GM21423 (cell line): ENCODE measurements at regions not wholly inside any gene's neighbourhood (a gene's known extent, or its start where the extent isn't known, plus 50 kb on each side); places are given as distances from the start of the nearest gene placed in this dataset.

Experiments used
- ATAC-seq: cut with Tn5 transposase; IDR thresholded peaks from one replicate; pipeline ENCODE4 v1.9.1; 2021; ENCODE audit warnings: mild to moderate bottlenecking, moderate library complexity; ENCODE audit not compliant: unreplicated experiment

GRCh38 chr2:228722311-228722710 lies 540.8 kb upstream of the SPHKAP start:
- ATAC-seq, result no peak

GRCh38 chr2:228720895-228721294 lies 539.4 kb upstream of the SPHKAP start:
- ATAC-seq, result no peak

- no peak for ATAC-seq
These were observed 528.4 kb upstream of the SPHKAP start for GRCh38 chr2:228709788-228710371.

GRCh38 chr2:228707846-228708245 lies 526.4 kb upstream of the SPHKAP start:
- ATAC-seq, result no peak

GRCh38 chr2:228705318-228705717 lies 523.8 kb upstream of the SPHKAP start:
- no peak for ATAC-seq

GRCh38 chr2:228703152-228703551 lies 521.7 kb upstream of the SPHKAP start:
- no peak for ATAC-seq

- no peak for ATAC-seq
These were observed 520.0 kb upstream of the SPHKAP start for GRCh38 chr2:228701506-228701905.

- ATAC-seq, result no peak
These were observed 519.2 kb upstream of the SPHKAP start for GRCh38 chr2:228700638-228701037.

- no peak for ATAC-seq
These were observed 518.4 kb upstream of the SPHKAP start for GRCh38 chr2:228699888-228700287.

GRCh38 chr2:228699400-228699799 lies 517.9 kb upstream of the SPHKAP start:
- ATAC-seq, result no peak

GRCh38 chr2:228698963-228699362 lies 517.5 kb upstream of the SPHKAP start:
- ATAC-seq, result no peak

- no peak for ATAC-seq
These were observed 516.0 kb upstream of the SPHKAP start for GRCh38 chr2:228697456-228697855.

- no peak for ATAC-seq
These were observed 509.2 kb upstream of the SPHKAP start for GRCh38 chr2:228690681-228691080.

GRCh38 chr2:228689053-228689452 lies 507.6 kb upstream of the SPHKAP start:
- no peak for ATAC-seq

- ATAC-seq, result no peak
These were observed 506.6 kb upstream of the SPHKAP start for GRCh38 chr2:228688007-228688645.

- ATAC-seq, result no peak
These were observed 500.5 kb upstream of the SPHKAP start for GRCh38 chr2:228681979-228682378.

GRCh38 chr2:228681426-228681825 lies 499.9 kb upstream of the SPHKAP start:
- no peak for ATAC-seq

GRCh38 chr2:228678110-228678509 lies 496.6 kb upstream of the SPHKAP start:
- ATAC-seq, result no peak

GRCh38 chr2:228675646-228676045 lies 494.2 kb upstream of the SPHKAP start:
- ATAC-seq, result no peak

- ATAC-seq, result no peak
These were observed 493.6 kb upstream of the SPHKAP start for GRCh38 chr2:228675091-228675490.

GRCh38 chr2:228673876-228674554 lies 492.5 kb upstream of the SPHKAP start:
- ATAC-seq, result no peak

GRCh38 chr2:228669690-228670089 lies 488.2 kb upstream of the SPHKAP start:
- ATAC-seq, result no peak
